CD4-positive, alpha-beta T cell treated with Interferon gamma for 1 hour (primary cell): ENCODE measurements at regions not wholly inside any gene's neighbourhood (a gene's known extent, or its start where the extent isn't known, plus 50 kb on each side); places are given as distances from the start of the nearest gene placed in this dataset.

Experiments
- DNase-seq: peaks from one replicate; pipeline ENCODE4 v3.0.0-alpha.2; 2020

DNA sequence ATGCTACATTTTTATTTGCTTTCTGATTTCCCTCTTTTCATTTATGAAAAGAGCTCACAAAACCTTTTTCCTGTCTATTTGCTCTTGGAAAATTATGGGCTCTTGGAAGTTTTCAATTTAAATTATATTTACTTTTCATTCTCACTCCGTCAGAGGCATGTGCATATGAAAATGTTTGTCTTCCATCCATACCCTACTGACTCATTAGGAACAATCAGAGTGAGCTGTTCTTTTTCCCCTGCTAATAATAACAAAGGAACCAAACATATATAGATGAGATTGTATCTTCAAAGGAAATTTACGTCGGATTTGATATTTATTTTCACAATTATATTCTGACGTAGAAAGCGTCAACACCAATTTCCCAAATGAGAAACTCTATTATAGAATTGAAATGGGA, 1101.2 kb downstream of the TSN start:
- DNase-seq, result no peak

DNA sequence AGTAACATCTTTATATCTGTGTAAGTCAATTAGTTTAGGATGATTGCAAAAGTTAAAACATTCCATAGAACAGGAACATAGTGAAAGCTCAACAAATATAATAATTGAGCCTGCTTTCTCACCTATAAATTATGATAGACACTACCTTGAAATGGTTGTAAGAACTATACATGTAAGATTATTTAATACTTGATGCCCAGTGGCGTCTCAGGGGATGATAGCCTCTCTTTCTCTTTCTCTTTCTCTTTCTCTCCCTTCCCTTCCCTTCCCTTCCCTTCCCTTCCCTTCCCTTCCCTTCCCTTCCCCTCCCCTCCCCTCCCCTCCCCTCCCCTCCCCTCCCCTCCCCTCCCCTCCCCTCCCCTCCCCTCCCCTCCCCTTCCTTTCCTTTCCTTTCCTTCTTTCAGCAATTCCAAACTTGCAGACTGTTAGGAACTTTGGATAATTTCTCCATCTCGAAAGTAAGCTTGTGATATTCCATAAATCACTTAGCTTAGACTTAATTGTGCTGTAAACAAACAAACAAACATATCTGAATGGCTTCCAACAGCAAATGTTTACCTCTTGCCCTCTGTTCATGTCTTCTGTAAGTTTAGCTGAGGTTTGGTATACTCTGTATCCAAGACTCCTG, 1102.7 kb downstream of the TSN start:
- DNase-seq, result no peak

DNA sequence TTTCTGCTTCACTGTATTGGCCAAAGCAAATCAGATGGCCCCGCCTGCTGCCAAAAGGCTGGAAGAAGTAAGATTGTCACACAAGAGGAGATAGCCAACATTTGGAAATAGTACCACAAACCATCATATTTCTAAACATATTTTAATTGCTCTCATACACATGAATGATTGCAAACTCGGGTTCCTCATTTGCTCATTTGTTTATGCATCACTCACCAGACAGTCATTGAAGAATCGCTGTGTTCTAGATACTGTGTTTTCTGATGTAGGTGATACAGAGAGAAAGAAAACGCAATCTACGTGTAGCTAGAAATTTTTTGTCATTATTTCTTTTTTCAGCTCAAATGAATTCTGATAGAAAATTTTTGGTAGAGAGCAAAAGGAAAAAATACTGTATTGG, 1103.4 kb downstream of the TSN start:
- no peak for DNase-seq

DNA sequence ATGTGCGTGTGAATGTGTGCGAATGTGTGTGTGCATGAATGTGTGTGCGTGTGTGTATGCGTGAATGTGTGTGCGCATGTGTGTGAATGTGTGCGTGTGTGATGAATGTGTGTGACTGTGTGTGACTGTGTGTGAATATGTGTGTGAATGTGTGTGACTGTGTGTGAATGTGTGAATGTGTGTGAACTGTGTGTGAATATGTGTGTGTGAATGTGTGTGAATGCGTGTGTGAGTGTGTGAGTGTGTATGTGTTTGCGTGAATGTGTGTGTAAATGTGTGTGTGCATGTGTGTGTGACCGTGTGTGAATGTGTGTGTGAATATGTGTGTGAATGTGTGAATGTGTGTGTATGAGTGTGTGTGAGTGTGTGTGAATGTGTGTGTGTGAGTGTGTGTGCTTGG, 1103.8 kb downstream of the TSN start:
- DNase-seq, result no peak

DNA sequence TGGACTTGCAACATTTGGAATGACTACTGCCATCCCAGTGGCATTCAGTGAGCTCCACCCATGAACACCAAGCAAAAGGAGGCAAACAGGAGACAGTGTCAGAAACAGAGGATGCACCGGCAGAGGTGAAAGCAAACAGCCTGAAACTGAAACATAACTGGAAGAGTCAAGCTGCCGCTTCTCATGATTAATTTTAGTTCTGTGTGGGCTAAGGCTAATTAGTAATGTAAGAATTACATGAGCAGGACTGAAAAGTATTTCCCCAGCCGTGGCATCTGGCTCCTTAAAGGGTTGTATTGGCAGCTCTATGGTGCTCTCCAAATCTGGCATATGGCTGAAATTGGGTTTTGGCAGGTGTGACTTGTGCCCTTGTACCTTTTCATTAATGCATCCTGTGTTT, 1108.1 kb downstream of the TSN start:
- DNase-seq, result no peak

DNA sequence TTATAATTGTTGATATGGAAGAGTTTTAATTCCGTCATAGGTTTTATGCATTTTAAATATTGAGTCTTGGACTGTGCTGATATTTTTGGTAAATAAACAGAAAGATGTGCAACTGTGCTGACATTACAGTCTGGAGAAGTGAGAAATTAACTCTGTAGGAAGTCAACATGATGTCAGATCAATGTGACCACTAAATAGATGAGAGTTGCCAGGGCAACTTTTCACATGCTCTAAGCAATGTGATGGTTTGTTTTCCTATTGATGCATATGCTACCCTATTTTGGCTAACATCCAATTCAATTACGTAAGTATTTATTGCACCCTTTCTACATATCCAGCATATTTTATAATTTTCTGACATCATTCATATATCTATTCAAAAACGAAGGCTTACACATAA, 1109.3 kb downstream of the TSN start:
- no peak for DNase-seq

DNA sequence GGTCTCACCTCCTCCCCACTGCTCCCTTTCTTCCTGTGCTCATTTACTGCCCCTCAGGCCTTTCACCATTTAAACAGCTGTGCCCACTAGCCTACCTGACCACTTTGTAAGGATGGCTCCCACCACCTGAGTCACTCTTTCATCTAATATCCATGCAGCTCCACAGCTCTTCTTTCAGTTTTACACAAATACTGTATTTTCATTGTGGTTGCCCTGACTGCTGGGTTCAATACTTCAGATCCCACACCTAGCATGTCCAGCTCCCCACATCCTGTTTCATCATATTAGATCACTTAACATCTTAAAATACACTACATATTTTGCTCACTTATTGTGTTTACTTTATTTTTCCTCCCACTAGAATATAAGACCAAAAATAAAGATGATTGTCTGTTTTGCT, 1110.6 kb downstream of the TSN start:
- no peak for DNase-seq

DNA sequence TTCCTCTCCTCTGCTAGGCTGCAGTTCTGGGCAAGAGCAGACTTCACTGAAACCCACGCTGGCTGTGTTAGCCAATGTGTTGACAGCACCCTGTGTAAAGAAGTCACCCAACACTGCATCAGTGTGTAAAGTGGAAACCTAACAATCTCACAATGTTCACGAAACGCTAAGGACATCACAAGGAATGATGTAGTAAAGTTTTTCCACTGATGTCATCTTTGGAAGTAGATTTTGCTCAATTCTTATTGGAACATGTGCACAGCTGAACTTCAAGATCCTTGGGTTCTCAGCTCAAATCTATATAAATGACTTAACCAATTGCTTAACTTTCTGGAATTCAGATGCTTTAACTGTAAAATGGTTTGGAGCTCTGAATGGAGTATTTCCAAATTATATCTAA, 1112.5 kb downstream of the TSN start:
- no peak for DNase-seq

DNA sequence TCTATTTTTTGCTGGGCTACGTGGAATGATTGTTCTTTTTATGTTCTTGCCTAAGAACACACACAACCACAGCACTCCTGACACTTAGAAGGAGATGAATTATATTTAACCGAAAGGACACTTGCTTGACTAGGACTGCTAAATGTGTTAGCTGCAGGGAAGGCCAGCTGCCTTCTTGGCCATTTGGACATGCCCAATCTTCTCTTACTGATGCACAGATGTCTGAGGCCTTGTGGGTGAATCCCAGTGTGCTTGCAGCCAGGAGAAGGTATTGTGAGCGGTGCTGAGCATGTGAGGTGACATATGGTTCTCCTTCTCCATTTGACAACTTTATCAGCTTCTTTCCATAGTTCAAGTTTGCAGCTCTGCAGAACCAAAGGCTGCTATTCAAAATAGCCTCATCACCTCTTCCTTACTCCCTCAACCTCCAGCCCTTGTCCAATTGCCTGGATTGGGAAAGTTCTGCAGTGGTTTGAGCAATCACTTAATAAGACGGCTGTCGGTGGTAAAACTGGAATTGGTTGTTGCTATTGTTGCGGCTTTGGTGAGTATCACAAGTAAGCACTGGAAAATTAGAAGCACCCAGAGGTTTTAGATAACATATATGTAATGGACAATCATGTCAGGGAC, 1113.3 kb downstream of the TSN start:
- no peak for DNase-seq

DNA sequence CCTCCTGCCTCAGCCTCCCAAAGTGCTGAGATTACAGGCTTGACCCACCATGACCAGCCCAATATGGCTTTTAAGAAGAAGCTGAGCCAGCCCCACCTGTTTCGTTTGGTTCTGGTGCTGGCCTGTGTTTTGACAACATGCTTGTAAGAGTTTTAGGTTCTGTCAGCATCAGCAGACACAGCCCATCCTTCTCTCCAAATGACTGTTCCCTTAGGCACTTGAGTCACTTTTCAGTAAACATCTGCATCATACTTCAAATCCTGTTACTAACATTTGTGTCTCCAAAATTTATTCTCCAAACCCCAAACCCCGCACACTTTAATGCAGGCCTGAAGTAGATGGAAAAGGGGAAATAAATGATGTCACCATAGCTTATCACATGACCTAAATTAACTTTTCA, 1118.5 kb downstream of the TSN start:
- no peak for DNase-seq

DNA sequence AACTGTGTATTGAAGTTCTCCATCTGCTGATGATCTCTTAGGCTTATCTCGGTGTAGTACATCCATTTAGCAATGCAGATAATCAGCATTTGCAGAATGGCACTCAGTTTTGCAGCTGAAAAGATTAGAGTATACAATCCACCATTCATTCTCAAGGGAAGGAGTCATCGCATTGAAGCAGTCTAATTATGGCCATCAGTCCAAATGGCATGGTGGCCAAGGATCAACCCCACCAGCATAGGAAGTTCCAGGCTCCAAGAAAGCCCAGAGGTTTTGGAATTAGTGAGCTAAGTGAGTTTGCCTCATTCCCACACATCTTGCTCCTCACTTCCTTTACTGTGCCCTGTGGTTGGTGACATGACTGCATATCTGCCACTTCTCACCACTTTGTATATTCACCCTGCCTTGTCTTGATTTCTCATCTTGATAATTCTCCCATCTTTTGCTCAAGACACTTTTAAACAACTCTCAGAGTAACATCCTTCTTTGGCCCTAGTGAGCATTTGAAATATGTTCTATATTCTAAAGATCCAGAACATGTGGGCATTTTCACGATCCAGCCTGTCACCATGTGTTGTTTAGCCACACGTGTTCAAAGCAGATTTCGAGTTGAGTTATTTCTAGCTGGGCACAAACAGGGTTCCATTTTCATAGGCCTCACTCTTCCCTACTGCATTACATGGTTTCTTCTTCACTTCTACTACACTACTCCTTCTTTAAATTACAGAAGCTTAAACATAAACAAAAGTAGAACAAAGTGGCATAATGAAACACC, 1119.8 kb downstream of the TSN start:
- DNase-seq, result no peak

DNA sequence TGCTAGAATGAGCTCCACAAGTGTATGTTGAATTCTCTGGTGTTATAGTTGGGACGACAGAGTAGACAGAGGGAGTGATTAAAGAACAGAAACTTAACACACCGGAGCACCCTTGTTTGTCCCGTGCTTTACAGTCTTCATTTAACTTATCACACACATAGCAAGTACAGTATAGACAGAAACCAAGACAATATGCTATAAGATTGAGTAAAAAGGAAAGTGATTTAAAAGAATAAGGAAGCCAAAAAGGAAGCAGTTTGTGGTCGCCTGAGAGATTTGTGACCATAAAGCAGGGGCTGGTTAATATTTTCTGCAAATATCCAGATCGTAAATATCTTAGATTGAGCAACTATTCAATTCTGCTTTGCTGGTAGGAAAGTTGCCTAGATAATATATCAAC, 1128.4 kb downstream of the TSN start:
- DNase-seq, result no peak

DNA sequence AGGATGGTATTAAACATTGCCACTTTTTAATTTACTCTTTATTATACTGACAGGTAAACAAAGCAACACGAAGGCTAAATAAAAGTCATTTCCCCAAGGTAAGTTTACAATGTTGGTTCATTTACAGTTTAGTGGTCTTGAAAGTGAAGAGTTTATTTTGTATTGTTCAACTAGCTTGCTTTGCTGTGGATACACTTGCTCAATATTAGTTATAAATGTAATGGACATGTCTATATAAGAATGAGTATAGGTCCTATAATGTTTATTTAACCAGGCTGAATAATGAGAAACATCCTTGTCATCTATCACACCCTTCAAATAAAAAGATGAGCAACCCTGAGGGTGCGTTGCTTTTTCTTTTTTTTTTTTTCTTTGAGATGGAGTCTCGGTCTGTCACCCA, 1129.4 kb downstream of the TSN start:
- no peak for DNase-seq

DNA sequence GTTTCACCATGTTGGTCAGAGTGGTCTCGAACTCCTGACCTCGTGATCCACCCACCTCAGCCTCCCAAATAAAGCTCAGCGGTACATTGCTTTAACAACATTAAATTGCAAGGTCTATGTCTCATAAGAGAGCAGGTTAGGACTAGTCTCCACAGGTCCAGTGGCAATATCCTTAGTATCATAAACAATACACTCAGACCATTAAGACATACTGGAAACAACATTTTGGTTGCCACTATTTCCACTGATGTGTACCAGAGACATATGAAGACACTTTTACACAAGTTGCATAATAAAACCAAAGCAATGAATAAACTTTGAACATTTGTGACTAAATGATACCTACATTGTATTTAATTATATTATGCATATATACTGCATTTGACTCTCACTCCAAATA, 1130.0 kb downstream of the TSN start:
- DNase-seq, result no peak

DNA sequence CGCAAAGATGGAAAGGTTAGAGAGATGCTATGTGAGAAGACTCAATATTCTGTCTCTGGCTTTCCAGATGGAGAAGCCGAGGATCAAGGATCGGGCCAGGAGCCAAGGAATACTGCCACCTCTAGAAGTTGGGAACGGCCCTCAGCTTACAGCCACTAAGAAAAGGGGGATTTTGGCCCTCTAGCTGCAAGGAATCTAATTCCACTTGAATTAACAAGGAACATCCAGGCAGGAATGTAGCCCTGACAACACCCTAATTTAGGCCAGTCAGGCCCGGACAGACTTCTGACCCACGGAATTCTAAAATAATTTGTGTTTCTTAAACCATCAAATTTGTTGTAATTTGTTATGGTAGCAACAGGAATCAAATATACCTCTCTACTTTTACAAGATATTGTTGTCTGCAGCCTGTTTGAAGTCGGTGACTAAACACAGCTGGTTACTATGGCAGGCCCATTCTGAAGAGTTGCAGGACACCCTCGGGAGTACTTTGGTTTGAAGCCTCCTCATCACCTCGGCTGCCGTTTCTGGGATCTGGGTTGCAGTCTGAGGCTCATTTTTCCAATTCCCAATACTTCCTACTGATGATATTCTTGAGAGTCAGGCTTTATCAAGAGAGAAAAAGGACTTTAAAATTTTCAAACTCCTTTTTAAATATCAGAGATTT, 1131.2 kb downstream of the TSN start:
- DNase-seq, result no peak

DNA sequence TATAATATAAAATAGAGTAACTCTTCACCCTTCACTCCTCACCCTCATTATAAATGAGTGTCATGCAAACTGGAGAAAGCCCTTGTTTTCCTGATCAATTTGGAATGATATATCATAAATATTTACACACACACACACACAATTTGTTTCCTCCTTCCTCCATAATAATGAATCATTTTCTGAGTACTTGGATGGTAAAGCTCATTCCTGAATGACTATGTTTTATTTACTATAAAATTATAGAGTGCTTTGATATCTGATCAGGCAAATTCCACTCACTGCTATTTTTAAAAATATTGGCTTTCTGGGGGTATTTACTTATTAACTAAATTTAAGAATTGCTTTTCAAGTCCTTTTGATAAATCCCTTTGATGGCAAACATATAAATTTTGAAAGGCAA, 1125.5 kb upstream of the CNTNAP5 start:
- no peak for DNase-seq

DNA sequence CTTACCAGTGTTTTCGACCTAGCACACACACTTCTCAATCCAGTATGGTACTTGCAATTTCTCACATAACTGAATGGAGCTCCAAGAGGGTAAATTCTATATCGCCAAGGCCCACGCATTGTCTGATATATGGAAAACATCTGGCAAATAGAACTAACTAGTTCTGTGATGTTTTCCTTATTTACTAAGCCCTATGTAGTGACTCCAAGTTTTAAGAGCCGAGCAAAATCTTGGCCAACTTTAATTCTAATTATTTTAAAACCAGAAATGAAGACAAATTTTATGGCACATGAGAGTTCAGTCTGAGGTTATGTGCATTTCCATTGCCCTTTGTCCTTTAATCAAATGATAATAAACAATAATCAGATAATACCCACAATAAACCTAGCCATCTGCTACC, 1119.7 kb upstream of the CNTNAP5 start:
- no peak for DNase-seq

DNA sequence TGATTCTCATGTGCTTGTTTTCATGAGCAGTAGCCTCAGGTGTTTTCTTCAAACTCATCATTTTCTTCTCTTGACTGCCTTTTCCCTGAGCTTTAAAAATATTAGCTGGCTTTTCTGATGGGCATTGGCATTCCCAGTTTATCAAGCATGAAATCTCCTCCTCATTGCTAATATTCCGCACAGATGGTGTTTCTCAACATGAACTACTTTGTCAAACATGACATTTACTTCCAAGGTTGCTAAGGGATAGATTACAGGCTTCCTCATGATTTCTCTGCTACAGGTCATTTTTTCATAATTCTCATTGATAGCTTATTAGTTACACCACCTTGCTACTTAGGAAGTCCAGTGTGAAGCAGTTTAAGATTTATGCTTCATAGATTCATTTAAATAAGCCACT, 1116.9 kb upstream of the CNTNAP5 start:
- DNase-seq, result no peak

DNA sequence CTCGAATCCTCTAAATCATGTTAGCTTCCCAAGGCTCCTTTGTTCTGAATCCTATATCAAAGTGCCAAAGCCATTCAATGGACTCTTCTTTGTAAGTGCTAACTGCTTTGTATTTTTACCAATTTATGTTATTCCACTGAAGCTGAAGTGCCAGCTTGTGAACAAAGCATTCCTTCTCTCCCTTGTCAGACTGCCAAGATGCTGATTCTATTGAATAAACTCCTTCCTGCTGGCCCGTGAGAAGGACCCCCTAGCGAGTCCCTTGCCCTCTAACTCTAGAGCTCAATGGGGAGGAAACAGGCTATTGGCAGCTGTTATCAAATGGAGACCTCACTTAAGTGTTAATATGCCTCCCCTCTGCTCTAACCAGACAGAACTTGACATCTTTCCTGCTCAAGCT, 1097.9 kb upstream of the CNTNAP5 start:
- DNase-seq, result no peak

DNA sequence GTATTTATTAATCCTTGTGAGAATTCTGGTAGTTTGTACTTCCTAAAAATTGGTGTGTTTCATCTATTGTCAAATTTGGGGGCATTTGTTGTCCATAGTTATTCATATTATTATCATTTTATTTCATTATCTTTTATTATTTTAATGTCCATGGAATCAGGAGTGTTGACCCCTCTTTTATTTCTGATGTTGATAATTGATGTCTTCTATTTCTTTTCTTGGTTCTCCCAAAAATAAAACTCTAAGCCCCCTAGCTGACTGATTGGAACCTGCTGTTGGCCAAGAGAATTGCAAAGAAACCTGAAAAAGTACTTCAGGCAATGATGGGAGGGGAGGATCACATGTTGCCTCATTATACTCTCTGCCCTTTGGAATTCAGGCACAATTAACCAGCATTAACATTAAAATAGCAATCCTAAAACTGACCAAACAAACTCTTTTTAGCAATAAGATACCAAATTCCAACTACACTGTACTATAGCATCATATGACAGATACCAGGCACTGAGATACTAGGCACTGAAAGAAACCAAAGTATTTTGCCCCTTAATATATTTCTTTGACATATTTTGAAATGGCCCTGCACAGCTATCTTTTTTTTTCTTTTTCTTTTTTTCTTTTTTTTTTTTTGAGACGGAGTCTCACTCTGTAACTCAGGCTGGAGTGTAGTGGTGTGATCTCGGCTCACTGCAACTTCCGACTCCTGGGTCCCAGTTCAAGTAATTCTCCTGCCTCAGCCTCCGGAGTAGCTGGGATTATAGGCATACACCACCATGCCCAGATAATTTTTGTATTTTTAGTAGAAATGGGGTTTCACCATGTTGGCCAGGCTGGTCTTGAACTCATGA, 1097.2 kb upstream of the CNTNAP5 start:
- DNase-seq, result no peak

DNA sequence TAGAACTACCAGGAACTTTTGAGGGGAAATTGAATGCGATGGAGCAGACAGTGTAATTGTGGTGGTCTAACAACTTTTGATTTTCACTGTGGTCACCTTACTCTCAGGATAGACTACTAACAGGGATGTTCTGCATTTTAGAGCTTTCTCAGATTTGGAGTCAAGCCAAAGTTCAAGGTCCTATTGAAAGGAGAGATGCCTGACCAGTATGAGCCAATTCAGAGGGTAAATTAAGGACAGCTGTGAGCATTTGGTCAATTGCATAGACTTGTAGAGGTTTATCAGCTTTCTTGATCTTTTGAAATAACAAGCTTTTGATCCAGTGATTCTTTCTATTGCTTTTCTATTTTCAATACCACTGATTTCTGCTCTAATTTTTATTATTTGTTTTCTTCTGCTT, 1095.7 kb upstream of the CNTNAP5 start:
- no peak for DNase-seq

DNA sequence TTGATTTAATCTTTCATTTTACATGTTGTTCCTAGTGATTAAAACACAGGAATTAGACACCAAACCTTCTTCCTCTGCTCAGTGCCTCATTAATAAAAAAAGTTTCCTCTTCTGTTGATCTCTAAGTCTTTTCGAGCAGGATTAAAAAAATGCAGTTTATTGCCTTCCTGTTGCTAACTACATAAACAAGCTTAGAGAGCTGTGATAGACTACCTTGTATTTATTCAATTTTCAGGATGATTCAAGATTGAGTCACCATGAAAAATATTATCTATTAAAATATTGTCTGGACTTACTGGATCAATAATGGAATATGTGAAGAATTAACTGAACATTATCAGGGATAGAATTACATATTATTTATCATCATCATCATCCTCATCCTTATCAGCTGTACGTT, 1089.6 kb upstream of the CNTNAP5 start:
- DNase-seq, result no peak

DNA sequence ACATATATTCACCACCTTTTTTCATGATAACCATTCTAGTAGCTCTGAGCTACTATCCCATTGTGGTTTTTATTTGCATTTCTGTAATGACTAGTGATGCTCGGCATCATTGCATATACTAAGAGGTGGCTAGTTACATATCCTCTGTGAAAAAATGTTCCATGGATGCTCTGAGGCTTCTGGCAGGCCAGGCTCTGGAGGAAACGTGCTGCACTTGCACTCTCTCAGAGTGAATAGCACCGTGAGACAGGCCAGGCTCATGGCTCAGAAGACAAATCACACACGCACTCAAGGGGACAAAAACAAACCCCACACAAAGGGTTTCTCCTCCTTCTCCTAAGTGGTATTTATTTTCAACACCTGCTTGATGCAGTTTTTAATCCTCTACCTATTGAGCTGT, 1085.3 kb upstream of the CNTNAP5 start:
- DNase-seq, result no peak
